Activated CD4-positive, alpha-beta T cell treated with anti-CD3 and anti-CD28 coated beads, Interleukin-2, amount 50 U/mL, for 1 hour (primary cell): ENCODE measurements at regions not wholly inside any gene's neighbourhood (a gene's known extent, or its start where the extent isn't known, plus 50 kb on each side); places are given as distances from the start of the nearest gene placed in this dataset.

ENCODE experiments used
- DNase-seq: peaks from one replicate; pipeline ENCODE4 v3.0.0-alpha.2; 2020

DNA sequence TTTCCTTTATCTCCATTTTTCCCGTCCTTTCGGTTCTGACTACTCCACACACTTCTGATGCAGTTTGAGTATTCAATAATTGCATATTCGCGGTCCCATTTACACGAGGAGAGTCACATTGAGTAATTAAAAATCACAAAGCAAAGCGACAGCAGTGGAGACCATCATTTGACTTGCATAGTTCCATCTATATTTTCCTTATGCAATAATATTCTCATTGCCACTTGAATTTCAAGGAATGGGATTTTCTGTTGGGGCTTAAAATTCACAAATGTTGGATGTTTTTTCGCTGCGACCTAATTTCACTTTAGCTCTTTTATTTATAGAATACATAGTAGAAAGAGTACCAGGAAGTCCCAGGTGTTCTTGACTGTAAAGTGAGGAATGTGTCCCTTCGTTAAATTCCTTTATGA, 186.8 kb downstream of the ZEB2 start:
- no peak for DNase-seq

DNA sequence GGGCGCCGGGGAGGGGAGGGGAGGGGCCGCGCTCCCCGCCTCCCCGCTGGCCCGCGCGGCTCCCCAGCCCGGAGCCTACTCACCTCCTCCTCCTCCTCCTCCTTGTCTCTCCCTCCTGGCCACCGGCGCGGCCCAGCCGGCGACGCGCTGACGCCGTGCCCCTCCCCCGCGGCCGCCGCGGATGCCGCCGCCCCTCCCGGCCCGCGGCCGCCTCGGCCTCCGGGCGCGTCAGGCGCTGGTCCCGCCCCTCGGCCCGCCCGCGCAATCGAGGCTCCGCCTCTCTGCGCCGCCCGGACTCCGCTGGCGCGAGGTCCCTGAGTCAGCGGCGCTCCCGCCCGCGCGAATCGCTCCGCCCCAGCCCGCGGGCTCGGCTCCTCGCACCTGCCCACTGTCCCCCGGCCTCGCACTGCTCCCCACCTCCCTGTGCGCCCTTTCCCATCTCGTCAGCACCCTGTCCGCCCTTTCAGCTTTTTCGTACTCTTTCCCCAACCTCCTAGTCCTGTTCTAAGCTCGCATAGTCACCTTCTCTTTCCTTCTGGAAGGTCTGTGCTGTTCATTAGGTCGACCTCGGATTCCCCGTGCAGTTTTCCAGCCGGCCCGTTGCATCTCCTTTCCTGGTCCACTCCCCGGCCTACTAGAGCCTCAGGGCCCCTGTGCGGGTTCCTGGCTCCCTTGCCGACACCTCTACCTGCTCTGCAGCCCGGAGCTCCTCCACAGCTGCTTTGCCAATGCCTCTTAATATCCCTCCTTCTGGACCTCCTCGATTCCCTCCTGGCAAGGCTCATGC, 187.4 kb downstream of the ZEB2 start:
- DNase-seq, result peak; percentile 79

DNA sequence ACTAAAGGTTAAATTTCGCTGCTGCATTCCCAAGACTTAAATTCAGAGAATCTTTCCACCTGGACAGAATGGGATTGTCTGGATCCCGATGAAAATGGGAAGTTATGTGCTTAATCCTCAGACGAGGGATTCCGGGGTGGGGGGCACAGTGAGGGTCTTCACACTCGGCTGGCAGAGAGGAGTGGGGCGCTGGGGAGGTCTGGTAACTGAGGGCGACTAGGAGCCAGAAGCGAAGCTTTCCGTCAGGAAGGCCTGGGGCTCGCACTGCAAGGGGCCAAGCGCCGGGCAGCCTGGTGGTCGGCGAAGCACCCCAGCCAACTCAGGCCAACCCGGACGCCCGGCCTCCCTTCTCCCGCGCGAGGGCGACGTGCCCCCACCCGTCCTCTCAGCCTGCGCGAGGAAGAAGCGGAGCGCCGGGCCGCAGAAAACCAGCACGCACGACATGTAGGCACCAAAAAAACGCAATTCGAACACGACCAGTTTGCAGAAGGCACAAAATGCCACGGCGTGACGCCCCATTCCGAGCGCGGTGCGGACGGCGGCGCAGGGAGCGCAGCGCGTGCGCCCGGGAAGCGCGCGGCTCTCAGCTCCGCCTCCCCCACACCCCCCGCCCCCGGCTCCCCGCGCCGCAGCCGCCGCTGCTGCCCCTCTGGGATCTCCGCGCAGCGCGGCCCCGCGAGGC, 188.1 kb downstream of the ZEB2 start:
- peak; percentile 64 for DNase-seq

DNA sequence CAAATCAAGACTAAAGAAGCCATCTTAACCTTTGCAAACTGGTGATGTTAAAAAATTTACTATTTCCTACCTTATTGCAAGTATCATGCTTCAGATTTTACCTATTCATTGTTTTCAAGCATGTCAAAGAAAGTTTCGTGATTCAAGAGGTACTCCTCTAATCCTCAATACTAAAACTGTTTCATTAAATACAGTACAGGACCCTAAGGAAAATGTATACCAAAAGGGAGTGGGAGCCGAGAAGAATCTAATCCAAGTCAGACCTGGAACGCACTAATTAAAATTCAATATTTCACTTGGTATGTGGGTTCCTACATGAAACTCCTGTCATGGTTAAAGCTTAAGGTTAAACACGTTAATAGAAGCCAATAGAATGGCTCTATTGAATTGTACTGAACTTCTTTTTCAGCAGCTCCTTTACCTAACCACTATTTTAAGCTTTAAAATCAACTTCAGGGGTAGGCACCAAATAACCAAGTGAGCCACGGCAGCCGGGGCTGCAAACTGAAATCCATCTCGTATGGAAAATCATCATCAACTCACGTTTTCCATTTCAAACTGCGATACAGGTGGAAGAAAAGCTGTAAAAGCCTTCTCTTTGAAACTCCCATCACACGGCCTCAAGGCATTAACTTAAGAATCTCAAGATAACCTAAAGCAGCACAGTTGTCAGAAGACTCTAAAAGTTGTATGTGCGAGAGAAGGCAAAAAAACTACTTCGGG, 188.8 kb downstream of the ZEB2 start:
- DNase-seq, result peak; percentile 13

DNA sequence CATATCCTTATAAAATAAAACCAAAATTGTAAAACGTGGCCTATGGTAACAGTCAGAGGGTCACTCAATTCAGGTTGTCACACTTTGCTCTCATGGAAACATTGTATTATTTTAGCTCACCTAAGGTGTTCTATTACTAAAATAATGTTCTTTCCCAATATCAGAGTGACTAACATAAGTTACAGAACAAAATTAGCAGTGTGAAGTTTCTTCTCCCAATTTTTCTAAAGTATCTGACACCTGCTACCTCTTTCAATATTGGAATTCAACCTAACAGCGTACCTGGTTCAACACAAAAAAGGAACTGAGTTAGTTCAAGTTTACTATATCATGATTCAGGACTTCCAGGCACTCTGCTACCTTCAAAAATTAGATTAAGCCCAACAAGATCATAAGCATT, 190.4 kb downstream of the ZEB2 start:
- DNase-seq, result no peak

DNA sequence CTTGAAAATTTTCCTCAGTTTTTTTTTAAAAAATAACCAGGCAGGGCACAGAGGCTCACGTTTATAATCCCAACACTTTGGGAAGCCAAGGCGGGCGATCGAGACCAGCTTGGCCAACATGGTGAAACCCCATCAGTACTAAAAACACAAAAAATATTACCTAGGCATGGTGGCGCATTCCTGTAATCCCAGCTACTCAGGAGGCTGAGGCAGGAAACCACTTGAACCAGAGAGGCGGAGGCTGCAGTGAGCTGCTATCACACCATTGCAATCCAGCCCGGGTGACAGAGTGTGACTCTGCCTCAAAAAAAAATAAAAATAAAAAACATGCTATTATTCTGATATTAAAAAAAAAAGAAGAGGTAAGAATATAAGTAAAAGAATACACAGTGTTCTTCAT, 191.0 kb downstream of the ZEB2 start:
- DNase-seq, result no peak

DNA sequence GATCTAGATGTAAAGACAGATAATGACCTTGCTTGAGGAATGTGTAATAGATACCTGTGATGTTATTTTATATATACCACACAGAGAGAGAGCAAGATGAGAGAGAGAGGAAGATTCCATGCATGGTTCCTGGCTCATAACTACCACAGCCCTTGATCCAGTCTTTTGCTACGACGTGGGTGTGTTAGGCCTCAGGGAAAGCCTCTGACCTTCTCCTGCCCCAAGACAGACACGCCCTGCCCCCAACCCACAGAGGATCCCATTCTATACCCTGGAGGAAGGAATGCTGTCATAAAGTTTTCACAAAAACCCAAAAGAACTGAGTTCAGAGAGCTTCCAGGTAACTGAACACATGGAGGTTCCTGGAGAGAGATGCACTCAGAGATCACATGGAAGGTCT, 193.1 kb downstream of the ZEB2 start:
- no peak for DNase-seq

DNA sequence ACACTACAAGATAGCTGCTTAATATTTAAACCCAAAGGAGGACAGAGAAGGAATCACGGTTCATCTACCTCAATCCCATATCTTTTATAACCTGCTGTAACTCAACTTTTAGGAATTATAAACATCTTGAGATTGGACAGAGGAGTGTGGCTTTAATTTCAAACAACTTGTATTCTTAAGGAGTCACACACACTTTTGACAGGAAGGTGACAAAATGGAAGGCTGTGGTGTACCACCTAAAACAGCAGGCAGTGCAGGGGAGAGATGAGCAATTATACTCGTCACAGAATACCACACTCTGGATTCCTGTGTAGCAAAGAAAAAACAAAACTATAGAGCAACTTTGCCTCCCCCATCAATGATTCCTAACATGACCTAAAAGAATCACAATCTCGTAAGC, 194.8 kb downstream of the ZEB2 start:
- no peak for DNase-seq

DNA sequence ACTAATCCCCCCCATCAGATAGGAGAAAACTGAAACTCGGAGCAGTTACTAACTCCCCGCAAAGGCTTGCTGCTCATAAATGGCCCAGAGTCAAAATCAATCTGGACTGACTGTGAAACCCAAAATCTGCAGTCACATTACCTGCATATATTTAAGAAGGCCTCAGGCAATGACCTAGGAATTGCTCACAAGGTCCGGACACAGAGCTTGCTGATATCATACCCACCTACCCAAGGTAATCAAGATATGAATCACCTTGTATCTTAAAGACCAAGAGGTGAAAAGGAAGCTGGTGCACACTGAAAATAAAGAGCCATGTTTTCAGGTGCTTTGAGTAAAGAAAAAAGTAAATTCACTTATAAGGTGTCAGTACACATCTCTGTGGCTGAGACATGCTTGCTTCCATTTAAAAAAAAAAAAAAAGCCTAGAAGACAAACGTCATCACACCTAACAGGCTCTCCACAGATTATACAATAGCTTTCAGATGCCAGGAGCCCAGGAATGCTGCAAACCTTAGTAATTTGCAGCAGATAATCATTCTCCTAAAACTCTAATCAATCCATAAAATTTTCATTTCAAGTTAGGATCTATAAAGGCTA, 195.4 kb downstream of the ZEB2 start:
- DNase-seq, result no peak

DNA sequence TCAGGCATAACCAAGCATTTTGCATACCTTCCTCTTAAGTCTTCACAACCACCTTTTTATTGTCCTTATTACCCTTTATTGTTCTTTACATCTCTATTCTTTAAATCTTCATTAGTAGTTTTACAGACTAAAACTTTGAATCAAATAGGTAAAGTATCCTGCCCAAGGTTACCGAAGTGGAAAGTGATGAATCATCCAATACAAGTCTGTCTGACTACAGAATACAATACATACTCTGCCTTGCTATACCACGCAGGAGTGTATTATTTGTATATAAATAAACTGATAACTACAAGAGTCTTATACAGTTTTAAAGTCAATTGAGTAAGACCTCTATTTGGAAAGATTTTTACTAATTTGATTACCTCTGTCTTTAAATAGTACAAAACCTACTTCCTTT, 196.0 kb downstream of the ZEB2 start:
- no peak for DNase-seq

DNA sequence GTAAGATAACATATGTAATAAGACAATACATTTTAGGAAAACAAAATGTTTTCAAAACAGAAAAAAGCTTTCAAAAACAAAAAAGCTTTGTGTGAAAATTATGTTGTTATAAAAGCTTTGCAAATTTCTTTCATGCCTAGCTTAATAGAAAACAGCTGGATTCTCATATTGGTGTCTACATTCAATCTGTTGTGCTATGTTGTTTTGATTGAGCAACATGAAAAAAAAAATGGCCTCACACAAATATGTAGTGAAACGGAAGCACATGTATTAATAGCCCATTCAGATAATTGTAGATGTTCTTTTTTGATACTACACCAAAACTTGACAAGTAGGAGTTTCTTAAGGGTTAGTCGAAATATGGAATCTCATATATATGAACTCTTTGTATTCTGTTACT, 197.5 kb downstream of the ZEB2 start:
- no peak for DNase-seq

DNA sequence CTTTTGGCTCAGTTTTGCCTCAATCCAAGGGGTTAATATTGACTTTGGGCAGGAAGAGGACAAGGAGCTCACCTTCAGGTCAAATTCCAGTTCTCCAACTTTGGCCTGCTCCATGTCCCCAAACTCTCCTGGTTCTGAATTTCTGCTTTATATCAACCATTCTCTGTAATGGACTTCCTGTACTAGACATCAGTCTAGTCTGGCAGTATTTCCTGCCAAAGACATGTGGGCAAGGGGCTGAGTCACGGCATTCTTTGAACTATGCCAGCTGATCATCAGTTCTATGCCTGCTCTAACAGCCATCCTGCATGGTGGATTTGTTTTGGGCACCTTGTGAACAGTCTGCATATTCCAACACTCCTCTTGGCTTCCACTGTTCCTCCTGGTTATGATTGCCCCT, 199.4 kb downstream of the ZEB2 start:
- peak; percentile 41 for DNase-seq

DNA sequence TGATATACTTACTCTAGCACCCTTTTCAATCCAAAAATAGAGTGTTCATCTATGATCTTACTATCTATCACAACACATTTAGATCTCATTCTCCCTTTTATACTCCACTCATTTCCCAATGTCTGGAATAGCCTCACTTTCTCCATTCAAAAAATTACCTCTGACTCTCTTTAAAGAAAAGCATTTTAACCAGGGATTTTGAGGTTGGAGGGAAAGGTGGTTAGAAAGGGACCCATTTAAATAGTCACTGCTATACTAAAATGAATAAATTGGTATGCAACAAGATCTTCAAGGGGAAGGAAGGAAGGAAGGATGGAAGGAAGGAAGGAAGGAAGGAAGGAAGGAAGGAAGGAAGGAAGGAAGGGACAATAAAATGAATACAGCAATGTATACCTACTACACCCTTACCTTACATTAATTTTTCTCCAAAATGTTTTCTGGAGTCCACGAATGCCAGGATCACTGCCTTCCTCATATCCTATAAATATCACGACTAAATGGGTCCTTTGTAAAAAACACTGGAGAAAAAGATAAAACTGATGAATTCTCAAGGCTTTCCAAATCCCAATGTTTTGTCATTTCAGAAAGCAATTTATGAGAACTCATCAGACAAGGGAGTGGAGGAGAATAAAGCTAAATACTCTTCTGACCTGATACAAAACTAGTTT, 202.7 kb downstream of the ZEB2 start:
- no peak for DNase-seq

DNA sequence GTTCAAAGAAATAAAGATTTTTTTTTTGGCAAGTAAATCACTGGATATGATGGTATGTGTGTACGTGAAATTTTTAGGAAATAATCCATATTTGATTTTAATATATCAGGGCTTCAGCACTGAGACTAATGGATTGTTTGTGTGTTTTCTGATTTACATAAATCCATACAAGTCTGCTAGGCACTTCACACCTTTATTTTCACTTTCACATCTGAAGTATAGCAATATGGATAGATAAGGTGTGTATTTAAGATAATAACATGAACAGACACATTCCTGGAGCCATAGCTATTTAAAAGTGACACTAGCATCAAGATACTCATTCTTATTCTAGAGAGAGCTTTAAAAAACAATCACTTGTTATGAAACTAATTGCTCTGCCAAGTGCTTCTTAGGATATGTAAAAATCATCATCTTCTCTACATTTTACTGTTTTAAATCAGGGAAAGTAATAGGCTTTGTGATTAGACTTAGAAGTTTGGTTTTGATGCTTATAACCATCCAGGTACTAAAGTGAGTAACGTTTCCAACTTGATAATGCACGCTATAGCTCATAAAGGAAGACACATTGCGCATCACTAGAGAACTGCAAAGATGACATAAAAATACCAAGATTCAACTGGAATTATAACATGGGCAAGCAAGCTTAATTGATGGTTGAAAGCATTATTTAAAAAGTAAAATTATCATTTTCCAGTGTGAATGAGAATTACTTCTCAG, 208.9 kb downstream of the ZEB2 start:
- no peak for DNase-seq

DNA sequence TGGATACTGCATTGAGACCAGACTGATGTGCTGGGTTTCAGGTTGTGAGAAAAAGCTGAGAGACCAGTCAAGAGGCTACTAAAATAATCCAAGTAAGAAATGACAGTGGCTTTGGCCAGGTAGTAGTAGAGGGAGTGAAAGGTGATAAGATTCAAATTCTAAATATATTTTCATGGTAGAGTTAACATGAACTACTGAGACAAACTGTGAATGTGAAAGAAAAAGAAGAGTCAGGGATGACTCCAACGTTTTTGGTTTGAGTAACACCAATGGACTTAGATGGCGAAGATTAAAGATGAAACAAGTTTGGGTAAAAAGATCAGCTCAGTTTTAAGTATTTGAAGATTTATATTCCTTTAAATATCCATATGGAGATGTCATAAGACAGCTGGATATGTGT, 209.4 kb downstream of the ZEB2 start:
- DNase-seq, result no peak

DNA sequence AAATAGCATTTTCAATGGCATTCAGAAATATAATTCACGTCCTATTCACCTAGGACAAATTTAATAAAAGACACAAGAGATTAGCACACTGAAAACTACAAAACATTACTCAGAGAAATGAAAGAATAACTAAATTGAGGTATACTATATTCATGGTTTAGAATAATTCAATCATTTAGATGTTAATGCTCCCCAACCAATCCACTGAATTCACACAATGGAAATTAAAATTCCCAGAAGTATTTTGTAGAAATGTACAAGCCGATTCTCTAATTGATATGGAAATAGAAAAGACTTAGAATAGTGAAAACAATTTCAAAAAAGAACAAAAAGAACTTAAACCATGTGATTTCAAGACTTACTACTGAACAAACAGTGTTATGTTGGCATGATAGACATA, 212.2 kb downstream of the ZEB2 start:
- DNase-seq, result no peak

DNA sequence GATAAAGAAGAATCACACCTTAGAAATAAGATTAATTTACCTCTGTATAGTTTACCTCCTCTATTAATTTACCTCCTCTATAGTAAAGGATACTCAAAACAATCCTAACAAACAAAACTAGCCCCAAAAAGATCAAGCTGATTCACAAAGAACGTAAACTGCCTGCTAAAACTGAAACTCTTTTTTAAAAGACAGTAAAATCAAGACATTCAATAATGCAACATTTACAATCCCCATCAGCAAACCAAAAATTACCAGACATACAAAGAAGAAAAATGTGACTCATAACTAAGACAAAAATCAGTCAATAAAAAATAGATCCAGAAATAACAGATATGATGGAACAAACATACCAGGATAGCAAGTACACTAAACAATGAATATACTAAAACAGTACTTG, 215.7 kb downstream of the ZEB2 start:
- no peak for DNase-seq

DNA sequence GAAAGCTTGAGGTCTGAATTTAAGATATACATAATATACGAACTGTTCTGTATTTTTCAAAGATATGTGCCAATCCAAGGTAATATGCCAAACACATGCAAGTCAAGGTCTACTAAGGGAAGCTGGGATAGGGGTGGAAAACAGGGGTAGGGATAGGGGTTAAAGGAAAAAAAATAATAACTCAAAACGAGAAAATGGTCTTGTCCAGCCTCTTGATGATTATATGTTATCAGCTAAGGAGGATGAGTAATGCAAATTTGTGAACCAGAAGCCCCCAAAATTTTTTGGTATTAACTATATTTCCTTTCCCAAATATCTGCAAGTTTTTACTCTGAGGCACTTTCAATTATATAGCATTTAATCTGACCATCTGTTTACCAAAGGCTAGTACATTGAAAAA, 219.3 kb downstream of the ZEB2 start:
- no peak for DNase-seq

DNA sequence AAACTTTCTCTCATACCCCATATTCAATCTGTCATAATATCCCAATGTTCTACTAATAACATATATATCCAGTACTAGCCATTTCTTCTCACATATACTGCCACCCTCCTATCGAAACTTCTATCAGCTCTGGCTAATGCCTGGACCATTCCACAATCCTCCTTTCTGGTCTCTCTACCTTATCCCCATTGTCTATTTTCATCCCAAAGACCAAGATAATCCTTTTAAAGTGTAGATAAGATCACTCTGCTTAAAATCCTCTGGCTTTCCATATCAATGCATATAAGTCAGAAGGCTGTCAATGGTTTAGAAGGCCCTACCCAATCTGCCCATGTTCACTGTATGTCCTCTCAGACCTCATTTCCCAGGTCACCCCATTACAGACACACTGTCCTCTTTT, 229.6 kb downstream of the ZEB2 start:
- DNase-seq, result no peak

DNA sequence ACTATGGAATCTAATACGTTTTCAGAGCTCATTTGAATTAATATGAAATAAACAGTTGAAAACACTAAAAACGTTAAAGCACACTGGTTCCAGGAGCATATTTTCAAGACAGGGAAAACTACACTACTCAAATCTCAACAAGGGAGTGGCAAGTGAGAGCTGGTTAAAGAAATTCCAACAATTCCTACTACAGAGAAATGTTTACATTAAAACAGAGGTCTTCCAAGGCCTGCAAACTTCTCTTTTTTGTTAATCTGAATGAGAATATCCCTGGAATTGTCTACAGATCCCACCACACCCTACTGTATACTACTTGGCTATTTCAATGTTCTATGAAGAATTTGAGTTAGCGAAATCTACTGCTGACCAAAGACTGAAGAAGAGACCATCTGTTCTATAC, 231.5 kb downstream of the ZEB2 start:
- DNase-seq, result no peak

DNA sequence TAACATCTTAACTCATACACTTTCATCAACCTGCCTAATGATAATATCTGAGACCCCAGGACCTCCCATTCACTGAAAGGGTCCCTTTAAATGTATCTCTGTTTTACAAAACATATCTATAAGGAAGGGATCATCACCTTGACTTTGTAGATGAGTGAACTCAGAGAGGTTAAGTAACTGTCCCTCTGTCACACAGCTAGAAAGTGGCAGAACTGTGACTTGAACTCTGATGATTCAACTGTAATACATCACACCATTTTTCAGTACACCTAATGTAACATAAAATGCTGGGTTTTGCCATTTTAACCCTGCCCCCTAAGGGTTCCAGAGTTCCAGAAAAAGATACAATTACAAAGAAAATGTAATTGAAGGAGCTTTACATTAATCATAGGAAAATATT, 234.6 kb downstream of the ZEB2 start:
- DNase-seq, result no peak

DNA sequence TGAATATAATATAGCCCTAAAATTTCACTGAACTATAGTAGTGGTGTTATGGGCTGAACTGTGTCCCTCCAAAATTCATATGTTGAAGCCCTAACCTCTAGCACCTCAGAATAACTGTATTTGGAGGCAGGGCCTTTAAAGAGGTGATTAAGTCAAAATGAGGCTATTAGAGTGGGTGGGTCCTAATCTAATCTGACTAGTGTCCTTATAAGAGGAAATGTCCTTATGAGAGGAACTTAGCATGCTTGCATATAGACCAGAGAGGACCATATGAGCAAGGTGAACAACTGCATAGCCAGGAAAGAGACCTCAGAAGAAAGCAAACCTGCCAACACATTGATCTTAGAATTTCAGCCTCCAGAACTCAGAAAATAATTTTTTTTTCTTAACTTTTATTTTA, 238.4 kb downstream of the ZEB2 start:
- DNase-seq, result no peak

DNA sequence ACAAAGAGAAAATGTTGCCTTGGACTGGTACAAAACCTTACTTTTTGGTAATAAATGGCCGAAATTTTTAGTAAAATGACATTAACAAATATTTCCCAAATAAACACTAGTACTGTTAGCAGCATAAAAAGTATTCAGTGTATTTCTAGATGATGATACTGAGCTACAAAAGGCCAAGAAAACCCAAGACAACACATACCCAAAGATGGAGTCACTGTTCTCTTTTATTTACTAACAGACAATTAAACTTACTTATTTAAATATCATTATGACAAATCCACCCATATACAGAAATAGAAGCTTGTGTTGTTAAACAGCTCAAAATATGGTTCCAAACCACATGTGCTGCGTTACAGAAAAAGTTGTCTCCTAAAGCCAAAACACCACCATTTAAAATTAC, 239.9 kb downstream of the ZEB2 start:
- no peak for DNase-seq
